ENCODE measurements at regions not wholly inside any gene's neighbourhood (a gene's known extent, or its start where the extent isn't known, plus 50 kb on each side); places are given as distances from the start of the nearest gene placed in this dataset.

- no peak for DNase-seq (ENCODE audit: low read depth, low spot score)
- no peak for TF ChIP-seq CTCF (IDR thresholded peaks at IDR 0.05; ENCODE audit: low read depth, low read length)
- in situ Hi-C loops (cut with HindIII; ENCODE audit: low sequenced_read_pairs), result no loop called here
These were observed 272.4 kb upstream of the CRY1 start for GRCh38 chr12:107365703-107366102.

GRCh38 chr12:107366322-107366721 is 273.0 kb upstream of the CRY1 start:
- H3K4me3 ChIP-seq (ENCODE audit: low read depth, low read length), result no peak overlapping the region
- no peak for TF ChIP-seq CTCF (IDR thresholded peaks at IDR 0.05; ENCODE audit: low read depth, low read length)
- DNase-seq (ENCODE audit: low read depth, low spot score), result no peak
- in situ Hi-C loops (cut with HindIII; ENCODE audit: low sequenced_read_pairs), result no loop called here

More at GRCh38 chr12:107365703-107366102, 272.4 kb upstream of the CRY1 start:
- no peak overlapping the region for H3K4me3 ChIP-seq (ENCODE audit: low read depth, low read length)

- H3K4me3 ChIP-seq (ENCODE audit: low read depth, low read length), result no peak overlapping the region
- in situ Hi-C loops (cut with HindIII; ENCODE audit: low sequenced_read_pairs), result no loop called here
- no peak for DNase-seq (ENCODE audit: low read depth, low spot score)
- no peak for TF ChIP-seq CTCF (IDR thresholded peaks at IDR 0.05; ENCODE audit: low read depth, low read length)
These were observed 275.2 kb upstream of the CRY1 start for GRCh38 chr12:107368586-107368985.

GRCh38 chr12:107369006-107369405 is 275.7 kb upstream of the CRY1 start:
- no peak for DNase-seq (ENCODE audit: low read depth, low spot score)
- H3K4me3 ChIP-seq (ENCODE audit: low read depth, low read length), result no peak overlapping the region
- no peak for TF ChIP-seq CTCF (IDR thresholded peaks at IDR 0.05; ENCODE audit: low read depth, low read length)
- in situ Hi-C loops (cut with HindIII; ENCODE audit: low sequenced_read_pairs), result no loop called here

GRCh38 chr12:107369679-107370078 is 276.3 kb upstream of the CRY1 start:
- no peak for TF ChIP-seq CTCF (IDR thresholded peaks at IDR 0.05; ENCODE audit: low read depth, low read length)
- no peak overlapping the region for H3K4me3 ChIP-seq (ENCODE audit: low read depth, low read length)
- in situ Hi-C loops (cut with HindIII; ENCODE audit: low sequenced_read_pairs), result no loop called here
- no peak for DNase-seq (ENCODE audit: low read depth, low spot score)

- peak; percentile 40 for DNase-seq (ENCODE audit: low read depth, low spot score)
- TF ChIP-seq CTCF (IDR thresholded peaks at IDR 0.05; ENCODE audit: low read depth, low read length), result no peak
- no peak overlapping the region for H3K4me3 ChIP-seq (ENCODE audit: low read depth, low read length)
- in situ Hi-C loops (cut with HindIII; ENCODE audit: low sequenced_read_pairs), result no loop called here
These were observed 278.9 kb upstream of the CRY1 start for GRCh38 chr12:107372229-107372658.

Data from astrocyte of the spinal cord (primary cell).